GF-D8 (cell line): ENCODE measurements at regions not wholly inside any gene's neighbourhood (a gene's known extent, or its start where the extent isn't known, plus 50 kb on each side); places are given as distances from the start of the nearest gene placed in this dataset.
"Not testable (repeated sequence)": the region's sequence is repeated elsewhere in the genome, so short reads cannot be mapped to it uniquely, and the experiment has no call there.

Source experiments
- DNase-seq: peaks from one replicate; lab custom pipeline; 2025; lab: John Stamatoyannopoulos, UW

- no peak for DNase-seq
Measured at GRCh38 chr1:30660241-30660640, 63.1 kb downstream of the MATN1 start.

- no peak for DNase-seq
Measured at GRCh38 chr1:30659702-30660101, 63.7 kb downstream of the MATN1 start.

- not testable (repeated sequence) for DNase-seq
Measured at GRCh38 chr1:30658375-30658774, 65.0 kb downstream of the MATN1 start.

- no peak for DNase-seq
Measured at GRCh38 chr1:30658014-30658336, 65.4 kb downstream of the MATN1 start.

DNA sequence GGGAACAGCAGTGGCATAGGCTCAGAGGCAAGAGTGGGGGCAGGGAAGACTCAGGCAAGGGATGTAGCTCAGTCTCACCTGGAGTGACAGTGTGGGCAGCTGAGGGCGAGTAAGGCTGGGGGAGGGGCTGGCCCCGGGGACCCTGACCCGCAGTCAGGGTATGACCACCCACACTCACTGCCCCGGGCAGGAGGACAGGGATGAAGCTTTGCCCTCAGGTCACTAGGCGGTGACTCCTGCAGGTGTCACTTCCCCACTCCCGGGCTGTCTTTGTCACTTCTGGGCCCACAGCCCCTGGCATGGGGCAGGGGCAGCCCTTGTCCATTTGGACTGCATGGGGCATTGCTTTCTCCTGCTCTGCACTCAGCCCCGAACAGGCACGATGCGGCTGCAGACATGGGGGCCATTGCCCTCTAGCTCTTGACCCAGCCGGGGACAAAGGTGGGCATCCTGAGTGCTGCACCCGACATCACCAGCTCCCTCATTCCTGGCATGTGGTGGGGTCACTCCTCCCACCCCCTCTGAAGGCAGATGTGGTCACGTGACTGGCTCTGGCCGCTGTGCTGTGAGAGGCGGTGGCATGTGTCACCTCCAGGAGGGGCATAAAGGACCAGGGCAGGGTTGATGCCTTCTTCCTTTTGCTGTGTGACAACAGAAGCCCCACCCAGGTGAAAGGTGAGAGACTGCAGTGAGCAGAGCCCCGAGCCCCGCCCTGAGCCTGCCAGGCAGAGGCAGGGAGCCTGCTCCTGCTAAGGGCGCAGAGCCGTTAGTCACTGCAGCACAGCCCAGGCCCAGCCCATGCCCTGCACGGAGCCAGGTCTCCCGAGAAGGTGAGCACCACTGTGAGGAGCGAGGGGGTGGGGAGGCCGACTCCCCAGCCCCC is 66.0 kb downstream of the MATN1 start:
- DNase-seq: no peak

DNA sequence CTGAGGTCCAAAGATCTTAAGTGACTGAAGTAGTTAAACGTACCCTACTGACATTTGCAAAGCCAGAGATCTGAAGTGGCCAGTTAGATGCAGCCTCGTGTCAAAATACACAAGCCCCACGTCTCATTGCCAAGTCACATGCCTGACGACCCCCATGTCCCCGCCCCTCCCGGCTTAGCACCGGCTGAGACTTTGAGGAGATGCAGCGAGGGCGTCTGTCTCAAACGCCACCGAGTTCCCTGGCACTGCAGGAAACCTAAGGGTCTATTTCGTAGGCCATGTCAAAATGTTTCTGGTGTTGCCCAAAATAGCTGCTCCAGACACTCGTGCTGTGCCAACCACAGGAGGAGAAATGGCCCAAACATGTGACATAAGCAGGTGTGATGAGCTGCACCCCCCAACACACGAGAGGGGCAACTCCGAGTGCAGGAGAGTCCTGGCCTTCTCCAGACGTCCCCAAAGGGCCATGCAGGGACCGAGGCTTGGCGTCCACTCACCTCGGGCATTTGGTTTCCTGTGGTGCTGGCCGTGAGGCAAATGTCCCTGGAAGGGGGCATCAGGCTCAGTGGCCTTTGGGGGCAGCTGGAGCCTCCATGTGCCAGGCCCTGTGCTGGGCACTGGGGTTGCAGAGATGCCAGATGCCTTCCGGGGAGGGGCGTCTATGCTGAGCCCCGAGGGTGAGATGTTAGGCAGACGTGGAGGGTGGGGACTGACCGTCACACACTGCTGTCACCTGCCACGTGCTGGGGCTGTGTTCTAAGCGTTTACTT is 67.0 kb downstream of the MATN1 start:
- DNase-seq: no peak

DNA sequence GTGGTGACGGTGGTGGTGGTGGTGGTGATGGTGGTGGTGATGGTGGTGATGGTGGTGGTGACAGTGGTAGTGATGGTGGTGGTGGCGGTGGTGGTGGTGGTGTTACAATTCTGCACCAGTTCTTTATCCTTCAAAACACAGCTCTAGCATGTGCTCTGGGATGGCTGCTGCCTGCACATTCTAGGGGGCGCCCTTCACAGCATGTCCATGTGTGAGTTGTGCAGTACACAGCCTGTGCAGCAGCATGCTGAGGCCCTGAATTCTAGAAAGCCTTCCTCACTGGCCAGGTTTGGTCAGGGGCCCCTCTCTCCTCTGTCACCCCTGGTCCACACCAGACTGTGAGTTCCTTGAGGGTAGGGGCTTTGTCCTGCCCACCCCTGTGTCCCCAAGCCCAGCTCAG is 67.7 kb downstream of the MATN1 start:
- no peak for DNase-seq

DNA sequence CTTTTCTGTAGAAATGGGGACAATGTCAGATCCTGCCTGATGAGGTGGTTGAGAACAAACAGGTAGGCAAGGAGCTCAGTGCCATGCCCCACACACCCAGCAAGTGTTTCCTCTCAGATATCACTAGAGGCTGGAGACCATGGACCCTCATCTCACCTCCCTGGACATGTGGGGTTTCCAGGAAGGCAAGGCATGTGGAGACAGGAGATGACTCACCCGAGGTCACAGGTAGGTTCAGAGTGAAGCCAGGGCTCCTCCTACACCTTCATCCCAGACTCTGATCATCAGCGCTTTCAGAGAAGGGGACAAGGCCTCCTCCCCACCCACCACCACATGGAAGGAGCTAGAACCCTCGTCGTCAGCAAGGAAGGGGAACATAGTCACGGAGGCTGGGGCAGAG is 69.2 kb downstream of the MATN1 start:
- DNase-seq: no peak

DNA sequence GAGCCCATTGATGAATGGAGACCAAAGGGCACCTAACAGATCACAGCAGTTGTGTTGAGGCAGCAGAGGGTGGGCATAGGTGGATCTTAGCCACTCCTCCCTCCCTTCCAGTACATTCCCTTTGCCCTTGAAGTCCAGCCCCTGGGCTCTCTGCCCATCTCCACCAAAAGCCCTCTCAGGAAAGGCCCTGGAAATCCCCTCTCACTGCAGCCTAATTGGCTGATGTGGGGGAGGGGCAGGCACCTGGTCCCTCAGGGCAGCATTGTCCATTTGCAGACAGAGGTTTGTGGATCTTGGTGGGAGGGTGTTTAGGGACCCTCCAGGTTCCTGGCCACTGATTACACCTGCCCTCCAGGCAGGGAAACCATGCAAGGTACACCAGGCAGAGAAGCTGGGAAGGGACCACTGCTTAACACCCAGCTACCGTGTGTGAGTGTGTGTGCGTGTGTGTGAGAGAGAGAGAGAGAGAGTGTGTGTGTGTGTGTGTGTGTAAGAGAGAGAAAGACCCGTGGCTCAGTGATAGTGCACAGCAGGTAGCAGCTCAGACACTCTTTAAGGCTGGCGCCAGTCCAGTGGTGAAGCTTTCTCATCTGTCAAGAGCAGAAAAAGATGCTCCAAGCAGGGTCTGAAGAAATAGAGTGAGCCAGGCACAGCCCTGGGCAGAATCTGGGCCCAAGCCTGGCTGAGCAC is 71.1 kb downstream of the MATN1 start:
- DNase-seq: no peak

- DNase-seq: not testable (repeated sequence)
Measured at GRCh38 chr1:30651395-30651794, 72.0 kb downstream of the MATN1 start.

DNA sequence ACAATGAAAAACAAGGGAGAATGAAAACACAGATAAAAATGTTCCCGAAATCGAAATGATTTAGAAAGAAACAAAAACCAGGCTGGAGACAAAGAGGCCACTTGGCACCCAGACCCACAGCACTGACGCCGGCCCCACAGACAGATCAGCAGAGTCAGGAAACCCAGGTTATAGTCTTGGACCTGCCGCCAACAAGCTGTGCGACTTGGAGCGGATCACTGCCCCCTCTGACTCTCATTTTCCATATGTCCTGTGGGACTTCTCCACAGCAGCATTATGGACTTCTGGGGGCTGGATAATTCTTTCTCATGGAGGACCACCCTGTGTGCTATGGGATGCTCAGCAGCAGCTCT is 72.4 kb downstream of the MATN1 start:
- DNase-seq: no peak

DNA sequence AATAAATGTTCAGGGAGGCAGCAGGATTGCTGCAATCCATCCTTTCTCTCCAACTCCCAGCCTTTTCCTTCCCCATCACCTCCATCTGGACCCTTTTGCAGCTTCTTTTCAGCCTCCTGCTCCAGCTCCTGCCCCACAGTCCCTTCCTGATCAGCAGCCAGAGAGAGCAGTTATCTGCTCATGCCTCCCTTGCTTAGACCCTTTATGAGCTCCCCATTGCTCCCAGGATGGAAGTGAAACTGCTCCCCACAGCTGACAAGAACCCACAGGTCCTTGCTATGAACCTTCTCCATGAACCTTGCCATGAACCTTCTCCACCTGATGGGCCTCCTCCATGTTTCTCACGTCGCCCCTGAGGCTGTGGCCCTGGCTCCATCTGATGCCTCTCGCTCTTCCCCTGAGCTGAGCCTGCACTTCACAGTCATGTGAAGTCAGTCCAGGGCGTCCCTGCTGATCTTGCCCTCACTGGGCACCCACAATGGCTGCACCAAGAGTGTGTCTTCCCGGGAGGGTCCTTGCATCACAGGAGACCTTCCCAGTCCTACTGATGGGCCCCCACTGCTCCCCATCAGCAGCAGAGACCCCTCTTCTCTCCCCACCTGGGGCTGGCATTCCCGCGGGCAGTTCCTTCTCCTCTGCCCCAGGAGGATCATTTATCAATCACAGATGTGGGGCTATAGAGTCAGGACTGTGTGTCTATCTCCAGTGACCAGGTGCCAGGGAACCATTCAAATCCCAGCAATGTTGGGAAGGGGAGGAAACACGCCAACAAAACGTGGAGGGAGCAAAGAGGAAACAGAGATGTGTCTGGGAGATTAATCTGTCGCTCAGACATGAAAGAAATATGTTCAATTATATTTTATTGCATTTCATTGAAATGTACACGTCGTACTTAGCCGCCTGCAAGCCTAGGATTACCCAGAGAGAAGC is 73.1 kb downstream of the MATN1 start:
- no peak for DNase-seq

- DNase-seq: no peak
Measured at GRCh38 chr1:30649321-30649991, 73.9 kb downstream of the MATN1 start.

- no peak for DNase-seq
Measured at GRCh38 chr1:30648408-30649000, 74.9 kb downstream of the MATN1 start.

DNA sequence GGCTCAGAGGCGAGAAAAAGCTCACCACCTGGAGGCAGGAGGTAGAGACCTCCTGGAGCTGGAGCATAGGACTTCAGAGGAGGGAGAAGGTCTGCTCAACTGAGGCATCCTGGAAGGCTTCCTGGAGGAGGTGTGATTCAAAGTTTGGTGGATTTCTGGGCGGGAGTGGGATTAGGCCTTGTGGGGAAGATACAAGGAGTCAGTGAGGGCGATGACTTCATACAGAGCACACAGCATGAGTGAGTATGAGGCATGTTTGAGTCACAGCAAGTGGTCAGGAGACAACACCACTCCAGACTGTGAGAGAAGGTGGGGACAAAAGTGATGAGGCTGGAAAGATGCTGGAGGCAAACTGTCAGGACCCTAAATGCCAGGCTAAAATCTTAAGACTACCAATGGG is 77.6 kb downstream of the MATN1 start:
- DNase-seq: no peak

DNA sequence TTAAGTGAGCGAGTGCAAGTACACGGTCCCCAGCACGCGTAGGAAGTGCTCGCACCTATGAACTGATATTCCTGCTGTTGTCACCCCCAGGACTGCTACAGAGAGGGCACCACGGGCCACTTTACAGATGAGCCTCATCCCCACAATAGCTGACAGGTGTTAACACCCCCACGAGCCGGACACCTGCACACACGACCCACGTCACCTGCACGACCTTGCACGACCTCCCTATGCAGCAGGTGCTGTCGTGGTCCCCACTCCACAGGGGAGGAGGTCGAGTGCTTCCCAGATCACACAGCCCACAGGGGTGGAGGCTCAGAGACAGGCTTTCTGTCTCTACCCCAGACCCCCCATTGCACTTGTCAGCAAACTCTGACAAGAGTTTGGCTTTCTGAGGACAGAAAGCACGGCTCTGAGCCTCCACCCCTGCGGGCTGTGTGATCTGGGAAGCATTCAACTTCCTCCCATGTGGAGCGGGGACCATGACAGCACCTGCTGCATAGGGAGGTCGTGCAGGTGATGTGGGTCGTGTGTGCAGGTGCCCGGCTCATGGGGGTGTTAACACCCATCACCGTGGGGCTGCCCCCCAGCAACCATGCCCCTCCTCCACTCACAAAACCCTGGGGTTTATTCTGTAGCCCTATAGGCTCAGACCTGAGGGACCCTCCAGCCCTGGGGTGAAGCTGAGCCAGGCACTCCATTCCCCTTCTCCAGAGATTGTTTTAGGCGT is 80.8 kb downstream of the MATN1 start:
- DNase-seq: no peak

- no peak for DNase-seq
Measured at GRCh38 chr1:30641572-30642353, 81.6 kb downstream of the MATN1 start.

- DNase-seq: no peak
Measured at GRCh38 chr1:30639881-30640452, 83.4 kb downstream of the MATN1 start.

DNA sequence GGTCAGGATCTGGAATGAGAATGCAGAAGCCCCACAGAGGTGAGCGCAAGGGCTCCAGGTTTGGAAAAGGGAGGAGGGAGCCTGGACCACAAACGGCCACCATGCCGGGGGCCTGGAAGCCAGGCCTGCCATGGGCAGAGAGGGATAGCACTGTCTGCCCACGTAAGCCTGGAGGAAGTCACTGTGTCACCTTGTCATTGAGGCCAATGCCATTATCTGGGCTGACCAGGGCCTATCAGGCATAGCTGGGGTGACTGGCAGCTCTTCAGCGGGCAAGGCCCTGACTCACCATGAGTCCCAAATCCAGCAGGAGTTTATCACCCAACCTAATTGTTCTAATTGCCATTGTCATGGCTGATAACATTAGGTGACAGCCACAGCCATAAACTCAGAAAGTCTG is 84.6 kb downstream of the MATN1 start:
- DNase-seq: no peak
